Thoracic aorta (tissue), 2 donors: ENCODE measurements at regions not wholly inside any gene's neighbourhood (a gene's known extent, or its start where the extent isn't known, plus 50 kb on each side); places are given as distances from the start of the nearest gene placed in this dataset.
A peak's percentile ranks its signal among the peaks of the same experiment; 100 is the strongest.

ENCODE experiments used
- ATAC-seq: fragments of 150-250 bp; one replicate; pipeline ENCODE4 v1.8.0; 2017; ENCODE audit warnings: low read depth; ENCODE audit not compliant: insufficient number of reproducible peaks, low FRiP score
- DNase-seq: peaks from one replicate; pipeline ENCODE4 v3.0.0-alpha.2; 2020; ENCODE audit warnings: low spot score
- H3K27ac ChIP-seq, 2 donors: fragments of 200-600 bp; sonication (generic); 1 replicate in 1 of 2; 2 replicates in 1 of 2; pipeline ENCODE4 v1.5.1; 2016; ENCODE audit warnings: mild to moderate bottlenecking in 2 of 2, moderate library complexity in 2 of 2
- H3K27me3 ChIP-seq: fragments of 200-600 bp; sonication (generic); replicated peaks from 2 replicates; pipeline ENCODE4 v1.6.0; 2016; ENCODE audit warnings: mild to moderate bottlenecking; ENCODE audit not compliant: insufficient read depth
- H3K36me3 ChIP-seq: fragments of 200-600 bp; sonication (generic); one replicate; pipeline ENCODE4 v1.5.1; 2016
- H3K4me1 ChIP-seq, 2 donors: fragments of 200-600 bp; sonication (generic); 1 replicate in 1 of 2; 2 replicates in 1 of 2; pipeline versions ENCODE4 v1.5.1 to v1.6.0; 2016; ENCODE audit warnings: low read depth in 2 of 2, mild to moderate bottlenecking in 1 of 2; ENCODE audit not compliant: control insufficient read depth in 1 of 2
- H3K4me3 ChIP-seq: fragments of 200-600 bp; sonication (generic); 2 replicates; pipeline ENCODE4 v1.5.1; 2016; ENCODE audit warnings: mild to moderate bottlenecking
- H3K9me3 ChIP-seq: fragments of 200-600 bp; sonication (generic); 2 replicates; pipeline ENCODE4 v1.5.1; 2016
- CTCF ChIP-seq: fragments of 200-600 bp; sonication (generic); IDR thresholded peaks from one replicate; pipeline ENCODE4 v1.5.1; 2019; ENCODE audit warnings: antibody characterized with exemption

GRCh38 chr7:26100406-26101339, 51.3 kb upstream of the NFE2L3 start:
- Histone ChIP-seq H3K27me3 (no peaks in the 10 kb centered on the region), H3K36me3 (no peaks in the 10 kb centered on the region), H3K27ac (no peak overlapping the region), H3K4me3 (peak overlapping the region; percentile 63), H3K4me1 (peaks cover 0 to 9% of the 10 kb centered on the region in 2 donors), H3K9me3 (no peaks in the 10 kb centered on the region)
- ATAC-seq (no peak), DNase-seq (no peak)
- TF ChIP-seq CTCF = no peak

DNA sequence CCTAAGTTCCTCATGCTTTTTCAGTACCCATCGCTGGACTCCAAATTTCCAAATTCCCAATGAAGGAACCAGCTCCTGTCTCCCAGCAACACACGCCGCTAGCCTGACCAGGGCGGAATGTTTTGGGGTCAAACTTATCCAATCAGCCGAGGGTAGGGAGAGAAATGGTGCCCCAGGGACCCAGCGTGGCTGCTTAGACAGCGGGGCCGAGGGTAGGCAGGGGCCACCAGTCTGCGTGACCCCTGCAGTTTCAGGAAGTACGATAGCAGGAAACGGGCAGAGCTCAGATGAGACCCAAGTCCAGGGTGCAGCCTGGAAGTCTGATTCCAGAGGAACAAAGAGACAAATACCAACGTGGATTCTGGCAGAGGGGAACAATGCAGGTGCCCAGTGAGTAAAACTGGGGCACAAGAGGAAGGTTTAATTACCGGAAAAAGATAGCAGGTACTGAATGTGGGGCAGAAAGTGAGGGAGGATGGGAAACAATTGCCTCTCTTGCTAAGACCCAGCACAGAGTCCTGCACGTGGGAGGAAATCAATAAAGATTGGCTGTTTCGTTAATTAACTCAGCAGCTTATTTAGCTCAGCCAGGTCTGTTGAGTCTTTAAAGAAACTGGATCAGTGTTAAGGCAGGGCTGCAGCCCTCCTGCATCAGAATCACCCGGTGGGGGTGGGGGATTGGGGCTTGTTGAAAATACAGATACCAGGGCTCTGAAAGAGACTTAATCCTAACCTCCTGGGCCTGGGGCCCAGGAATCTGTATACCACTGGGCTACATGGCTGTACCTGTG, 50.4 kb upstream of the NFE2L3 start:
- Histone ChIP-seq H3K27ac (peak overlapping the region in 1 of 2 donors; percentile 6), H3K27me3 (no peaks in the 10 kb centered on the region), H3K9me3 (no peaks in the 10 kb centered on the region), H3K36me3 (no peaks in the 10 kb centered on the region), H3K4me3 (peak overlapping the region; percentile 63), H3K4me1 (peaks cover 0 to 9% of the 10 kb centered on the region in 2 donors)
- no peak for TF ChIP-seq CTCF
- no peak for ATAC-seq
- no peak for DNase-seq

DNA sequence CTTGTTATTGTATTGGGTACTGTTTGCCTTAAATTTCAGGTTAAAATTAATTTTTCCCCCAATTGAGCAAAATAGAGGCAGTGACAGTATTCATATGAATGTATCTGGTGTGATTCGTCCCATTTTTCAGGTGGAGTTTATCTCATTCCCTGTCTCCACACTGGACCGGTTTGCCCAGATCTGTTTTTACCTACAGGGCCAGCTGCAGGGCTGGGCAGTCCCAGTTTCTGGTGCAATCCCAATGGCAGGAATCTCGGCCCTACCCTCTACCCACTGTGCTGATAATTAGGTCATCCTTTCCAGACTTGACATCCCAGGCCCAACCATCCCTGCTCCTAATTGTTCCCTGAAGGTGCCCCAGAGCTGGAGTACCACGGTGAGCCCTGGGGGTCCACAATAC, 49.8 kb upstream of the NFE2L3 start:
- TF ChIP-seq CTCF = no peak
- peak overlapping the region; percentile 63 for H3K4me3 ChIP-seq

More for the DNA sequence above, 49.8 kb upstream of the NFE2L3 start:
- DNase-seq = no peak
- no peaks in the 10 kb centered on the region for H3K36me3 ChIP-seq
- no peaks in the 10 kb centered on the region for H3K27me3 ChIP-seq
- H3K4me1 ChIP-seq = peaks cover 0 to 9% of the 10 kb centered on the region in 2 donors
- ATAC-seq = no peak
- peak overlapping the region in 1 of 2 donors; percentile 6 for H3K27ac ChIP-seq
- H3K9me3 ChIP-seq = no peaks in the 10 kb centered on the region
